HCT116 (cell line): ENCODE measurements at regions not wholly inside any gene's neighbourhood (a gene's known extent, or its start where the extent isn't known, plus 50 kb on each side); places are given as distances from the start of the nearest gene placed in this dataset.

Experiments used
- CEBPB ChIP-seq: IDR thresholded peaks from 2 replicates; pipeline ENCODE4 v1.6.1; 2012; ENCODE audit warnings: low read depth
- CTCF ChIP-seq, 3 experiments: fragments of 200-600 bp in 1 of 3; sonication (generic) in 1 of 3; IDR thresholded peaks in 2 of 3; conservative IDR thresholded peaks in 1 of 3; 2 replicates each; pipeline ENCODE4 v1.5.1; 2012 to 2017; ENCODE audit warnings: low read depth in 2 of 3, low read length in 2 of 3, antibody characterized with exemption in 1 of 3, borderline replicate concordance in 1 of 3, control low read depth in 1 of 3, mild to moderate bottlenecking in 1 of 3, mixed read lengths in 1 of 3, mixed run types in 1 of 3, moderate library complexity in 1 of 3; ENCODE audit not compliant: insufficient read depth in 1 of 3
- EGR1 ChIP-seq: IDR thresholded peaks from 2 replicates; pipeline ENCODE4 v1.6.1; 2012; ENCODE audit warnings: low read depth
- EZH2phosphoT487 ChIP-seq: fragments of 200-600 bp; IDR thresholded peaks from 2 replicates; pipeline ENCODE4 v1.6.1; 2018; ENCODE audit warnings: antibody characterized with exemption, borderline replicate concordance
- MAX ChIP-seq: IDR thresholded peaks from 2 replicates; pipeline ENCODE4 v1.6.1; 2012
- RAD21 ChIP-seq: IDR thresholded peaks from 2 replicates; pipeline ENCODE4 v1.6.1; 2012; ENCODE audit warnings: low read depth, mild to moderate bottlenecking
- REST ChIP-seq: IDR thresholded peaks from 2 replicates; pipeline ENCODE4 v1.6.1; 2012; ENCODE audit warnings: low read depth
- SRF ChIP-seq: IDR thresholded peaks from 2 replicates; pipeline ENCODE4 v1.6.1; 2012; ENCODE audit warnings: low read depth
- ZFX ChIP-seq: fragments of 450-650 bp; IDR thresholded peaks from 2 replicates; pipeline ENCODE4 v1.6.1; 2017

- TF ChIP-seq EZH2phosphoT487 = no peak
- no peak for TF ChIP-seq CTCF (IDR thresholded peaks at IDR 0.05 in 2 of 3, conservative IDR thresholded peaks at IDR 0.05 in 1 of 3; ENCODE audit: borderline replicate concordance in 1 of 3, insufficient read depth in 1 of 3, low read depth in 2 of 3, low read length in 2 of 3)
- TF ChIP-seq REST = no peak
- TF ChIP-seq MAX = no peak
- TF ChIP-seq ZFX = no peak
- no peak for TF ChIP-seq CEBPB
- no peak for TF ChIP-seq SRF
- TF ChIP-seq RAD21 = no peak
- no peak for TF ChIP-seq EGR1
Measured at GRCh38 chr5:34467436-34467835, 188.7 kb upstream of the RAI14 start.
